SW480 (cell line): ENCODE measurements at regions not wholly inside any gene's neighbourhood (a gene's known extent, or its start where the extent isn't known, plus 50 kb on each side); places are given as distances from the start of the nearest gene placed in this dataset.
"Not testable (repeated sequence)": the region's sequence is repeated elsewhere in the genome, so short reads cannot be mapped to it uniquely, and the experiment has no call there.

ENCODE experiments used
- DNase-seq: peaks from one replicate; pipeline ENCODE4 v3.0.0-alpha.2; 2016; ENCODE audit warnings: low spot score

GRCh38 chr17:14547556-14547955 lies 246.7 kb downstream of the HS3ST3B1 start:
- no peak for DNase-seq

GRCh38 chr17:14547016-14547415 lies 246.1 kb downstream of the HS3ST3B1 start:
- no peak for DNase-seq

GRCh38 chr17:14545156-14545906 lies 244.4 kb downstream of the HS3ST3B1 start:
- DNase-seq = peak; percentile 11

- DNase-seq = no peak
Measured at GRCh38 chr17:14541714-14542113, 240.8 kb downstream of the HS3ST3B1 start.

GRCh38 chr17:14539801-14540200 lies 238.9 kb downstream of the HS3ST3B1 start:
- no peak for DNase-seq

GRCh38 chr17:14532242-14532641 lies 231.4 kb downstream of the HS3ST3B1 start:
- not testable (repeated sequence) for DNase-seq

- no peak for DNase-seq
Measured at GRCh38 chr17:14525551-14526455, 224.9 kb downstream of the HS3ST3B1 start.

- no peak for DNase-seq
Measured at GRCh38 chr17:14522795-14523387, 222.0 kb downstream of the HS3ST3B1 start.

GRCh38 chr17:14518919-14519318 lies 218.0 kb downstream of the HS3ST3B1 start:
- DNase-seq = not testable (repeated sequence)

- no peak for DNase-seq
Measured at GRCh38 chr17:14514973-14515372, 214.1 kb downstream of the HS3ST3B1 start.

- DNase-seq = no peak
Measured at GRCh38 chr17:14513835-14514234, 213.0 kb downstream of the HS3ST3B1 start.

- no peak for DNase-seq
Measured at GRCh38 chr17:14510136-14510535, 209.3 kb downstream of the HS3ST3B1 start.

GRCh38 chr17:14508156-14508555 lies 207.3 kb downstream of the HS3ST3B1 start:
- no peak for DNase-seq

GRCh38 chr17:14506364-14506763 lies 205.5 kb downstream of the HS3ST3B1 start:
- DNase-seq = no peak

GRCh38 chr17:14505606-14506005 lies 204.7 kb downstream of the HS3ST3B1 start:
- DNase-seq = no peak

- DNase-seq = no peak
Measured at GRCh38 chr17:14499976-14500375, 199.1 kb downstream of the HS3ST3B1 start.

GRCh38 chr17:14498812-14499211 lies 197.9 kb downstream of the HS3ST3B1 start:
- no peak for DNase-seq

- DNase-seq = no peak
Measured at GRCh38 chr17:14494161-14494560, 193.3 kb downstream of the HS3ST3B1 start.

- DNase-seq = no peak
Measured at GRCh38 chr17:14489986-14490385, 189.1 kb downstream of the HS3ST3B1 start.

GRCh38 chr17:14488958-14489550 lies 188.2 kb downstream of the HS3ST3B1 start:
- DNase-seq = no peak

GRCh38 chr17:14487068-14487467 lies 186.2 kb downstream of the HS3ST3B1 start:
- no peak for DNase-seq

- no peak for DNase-seq
Measured at GRCh38 chr17:14482715-14483114, 181.8 kb downstream of the HS3ST3B1 start.
